GM19438 (cell line): ENCODE measurements at regions not wholly inside any gene's neighbourhood (a gene's known extent, or its start where the extent isn't known, plus 50 kb on each side); places are given as distances from the start of the nearest gene placed in this dataset.

Source experiments
- ATAC-seq: cut with Tn5 transposase; IDR thresholded peaks from one replicate; pipeline ENCODE4 v1.9.1; 2021; ENCODE audit warnings: low read depth; ENCODE audit not compliant: unreplicated experiment

GRCh38 chr5:135207866-135208265 lies 173.8 kb upstream of the PITX1 start:
- ATAC-seq, result no peak

DNA sequence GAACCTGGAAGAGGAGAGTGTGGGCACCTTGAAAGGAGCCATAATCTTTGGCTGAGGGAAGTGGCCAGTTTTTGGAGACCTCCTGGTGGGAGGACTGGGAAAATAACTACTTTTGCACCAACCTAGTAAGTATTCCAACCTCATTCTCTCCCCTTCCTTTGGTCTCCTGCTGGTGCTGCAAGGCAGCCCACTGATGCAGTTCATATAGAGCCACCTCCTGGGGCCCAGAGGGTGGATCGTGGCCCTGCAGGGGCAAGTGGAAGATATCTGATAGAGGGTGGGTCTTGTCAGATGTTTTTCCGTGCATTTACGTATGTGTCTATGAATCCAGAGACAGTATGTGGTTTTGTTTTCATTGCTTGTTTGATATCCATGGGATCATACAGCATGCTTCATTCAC lies 172.8 kb upstream of the PITX1 start:
- ATAC-seq, result no peak

DNA sequence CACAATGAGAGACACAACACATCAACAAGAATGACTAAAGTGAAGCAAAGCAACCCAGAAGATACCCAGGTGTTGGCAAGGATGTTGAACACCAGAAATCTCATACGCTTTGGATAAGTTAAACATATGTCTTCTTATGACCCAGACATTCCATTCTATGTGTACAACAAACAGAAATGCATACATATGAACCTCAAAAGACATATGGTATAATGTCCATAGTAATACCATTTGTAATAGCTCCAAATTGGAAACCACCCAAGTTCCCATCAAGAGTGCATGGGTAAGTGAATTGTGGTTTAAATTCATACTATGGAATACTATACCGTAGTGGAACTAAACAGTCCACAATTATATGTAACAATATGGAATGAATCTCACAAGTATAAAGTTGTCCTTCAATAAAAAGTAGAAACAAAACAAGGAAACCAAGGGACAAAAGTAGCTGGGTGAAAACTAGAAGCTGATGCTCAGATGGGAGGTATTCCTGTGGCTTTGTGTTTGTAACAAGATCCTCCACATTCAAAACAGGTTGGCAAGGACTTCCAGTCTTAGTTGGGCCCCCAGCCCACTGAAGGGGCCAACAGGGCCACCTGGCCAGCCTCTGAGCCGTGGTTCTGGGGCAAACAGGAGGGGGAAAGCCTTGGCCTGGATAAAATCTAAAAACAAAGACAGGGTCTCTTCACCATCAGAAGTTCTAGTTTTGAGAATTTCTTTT lies 171.8 kb upstream of the PITX1 start:
- no peak for ATAC-seq

- ATAC-seq, result no peak
These were observed 170.1 kb upstream of the PITX1 start for GRCh38 chr5:135204151-135204600.

- ATAC-seq, result no peak
These were observed 169.6 kb upstream of the PITX1 start for GRCh38 chr5:135203593-135204036.

- ATAC-seq, result no peak
These were observed 169.0 kb upstream of the PITX1 start for GRCh38 chr5:135203019-135203418.

DNA sequence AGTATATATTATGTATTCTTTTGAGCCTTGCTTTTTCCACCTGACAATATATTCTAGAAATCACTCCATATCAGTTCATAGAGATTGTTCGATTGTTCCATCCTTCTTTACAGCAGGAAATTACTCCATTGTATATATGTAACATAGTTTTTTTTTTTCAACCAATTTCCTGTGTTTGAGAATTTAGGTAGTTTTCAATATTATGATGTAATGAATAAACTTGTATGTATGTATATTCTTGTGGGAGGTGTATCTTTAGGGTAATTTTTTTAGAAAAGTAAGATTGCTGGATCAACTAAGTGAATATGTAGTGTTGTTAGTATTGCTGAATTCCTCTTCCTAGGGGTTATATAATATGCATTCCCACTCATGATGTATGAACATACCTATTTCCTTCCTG lies 165.9 kb upstream of the PITX1 start:
- no peak for ATAC-seq

- no peak for ATAC-seq
These were observed 162.5 kb upstream of the PITX1 start for GRCh38 chr5:135196483-135196882.

GRCh38 chr5:135195270-135195608 lies 161.2 kb upstream of the PITX1 start:
- no peak for ATAC-seq

DNA sequence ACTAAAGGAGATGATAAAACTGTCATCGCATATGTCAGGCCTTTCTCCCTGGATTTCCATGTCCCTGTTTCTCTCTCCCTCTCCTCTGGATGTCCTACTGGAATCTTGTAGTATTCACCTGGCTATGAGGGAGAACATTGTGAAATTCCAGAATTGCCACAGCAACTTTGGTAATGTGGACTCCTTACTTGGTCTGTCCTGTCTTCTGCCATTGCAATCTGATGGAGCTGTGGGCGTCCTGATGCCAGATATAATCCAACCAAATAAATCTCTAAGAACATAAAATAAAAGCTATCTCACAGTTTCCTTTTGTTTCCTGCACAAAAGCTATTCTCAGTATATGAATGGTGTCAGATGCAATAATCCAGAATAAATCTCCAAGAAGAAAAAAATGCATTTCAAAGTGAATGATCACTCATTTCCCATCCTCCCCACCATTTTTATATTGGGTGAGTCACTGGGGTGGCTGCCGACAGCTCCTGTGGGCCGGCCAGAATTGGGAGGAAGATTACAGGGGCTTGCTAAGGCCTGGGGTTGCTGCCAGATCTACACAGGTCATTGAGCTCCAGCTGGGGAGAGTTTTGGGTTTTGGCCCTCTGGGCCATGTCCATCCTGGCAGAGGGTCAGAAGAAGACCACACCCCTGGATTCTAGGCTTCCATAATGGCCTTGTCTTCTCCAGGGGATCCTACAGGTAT lies 160.7 kb upstream of the PITX1 start:
- no peak for ATAC-seq

DNA sequence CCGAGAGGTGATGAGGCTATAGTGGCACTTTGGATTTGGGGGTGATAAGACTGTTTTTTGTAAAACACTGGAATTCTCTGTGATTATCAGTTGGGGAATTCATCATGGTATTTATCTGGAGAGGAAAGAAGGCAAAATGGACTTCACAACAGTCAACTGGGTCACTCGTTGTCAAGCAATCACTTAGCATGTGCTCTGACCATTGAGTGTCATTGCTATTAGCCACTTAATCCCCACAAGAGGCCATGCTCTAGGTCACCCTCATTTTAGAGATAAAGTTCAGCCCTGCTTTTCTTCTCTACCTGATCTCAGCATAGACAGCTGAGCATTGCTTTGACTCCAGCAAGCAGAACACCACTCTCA lies 160.1 kb upstream of the PITX1 start:
- no peak for ATAC-seq

GRCh38 chr5:135193213-135194125 lies 159.4 kb upstream of the PITX1 start:
- ATAC-seq, result no peak

- no peak for ATAC-seq
These were observed 158.3 kb upstream of the PITX1 start for GRCh38 chr5:135192351-135192750.

DNA sequence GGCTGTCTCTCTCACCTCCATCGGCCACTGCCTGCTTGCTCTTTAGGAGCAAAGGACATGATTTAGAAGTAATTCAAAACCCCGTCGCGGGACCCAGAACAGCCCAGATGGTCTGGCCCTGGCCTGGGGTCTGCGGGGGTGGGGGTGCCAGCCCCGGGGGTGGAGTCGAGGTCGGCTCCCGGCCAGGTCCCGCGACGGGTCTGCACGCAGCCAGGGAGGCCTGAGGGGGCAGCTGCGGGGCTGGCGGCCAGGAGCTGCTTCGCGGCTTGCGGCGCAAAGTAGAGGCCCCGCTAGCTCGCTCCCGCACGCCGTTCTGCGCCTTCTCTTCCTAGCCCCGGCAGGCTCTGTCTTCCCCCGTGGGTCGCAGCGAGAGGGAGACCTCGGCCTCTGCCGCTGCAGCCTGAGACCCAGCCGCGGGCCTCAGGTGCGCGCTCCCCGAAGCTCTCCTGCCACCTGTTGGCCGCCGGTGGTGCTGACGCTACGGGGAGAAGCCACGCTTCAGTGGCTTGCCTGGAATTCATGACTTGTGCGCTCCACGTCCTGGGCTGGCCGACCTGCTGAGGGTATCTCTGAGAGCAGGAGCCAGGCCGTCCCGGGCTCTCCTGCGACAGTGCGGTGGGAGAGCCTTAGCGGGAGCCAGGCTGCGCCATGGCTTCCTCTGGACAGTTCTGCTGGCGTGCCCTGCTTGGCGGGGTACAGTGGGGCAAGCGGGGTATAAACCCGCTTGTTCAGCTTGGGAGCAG lies 157.2 kb upstream of the PITX1 start:
- peak; percentile 87 for ATAC-seq

- ATAC-seq, result no peak
These were observed 156.5 kb upstream of the PITX1 start for GRCh38 chr5:135190416-135191083.

DNA sequence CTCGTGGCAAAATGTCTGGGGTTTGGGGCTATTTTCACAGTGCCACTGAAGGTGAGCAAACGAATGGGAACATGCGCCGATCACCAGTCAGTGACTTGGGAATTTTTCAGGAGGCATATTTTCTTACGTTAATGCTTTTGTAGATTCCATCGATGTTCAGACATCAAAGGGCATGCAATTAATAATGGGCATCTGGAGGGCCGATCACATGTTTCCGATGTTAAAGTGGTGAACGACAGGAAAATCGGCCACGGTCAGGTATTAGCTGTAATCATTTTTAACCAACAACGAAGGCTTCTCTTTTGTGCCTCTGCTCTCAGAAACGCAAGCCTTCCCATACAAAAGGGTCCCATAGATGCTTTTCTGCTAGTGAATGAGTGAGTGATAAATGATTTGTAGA lies 155.0 kb upstream of the PITX1 start:
- no peak for ATAC-seq

DNA sequence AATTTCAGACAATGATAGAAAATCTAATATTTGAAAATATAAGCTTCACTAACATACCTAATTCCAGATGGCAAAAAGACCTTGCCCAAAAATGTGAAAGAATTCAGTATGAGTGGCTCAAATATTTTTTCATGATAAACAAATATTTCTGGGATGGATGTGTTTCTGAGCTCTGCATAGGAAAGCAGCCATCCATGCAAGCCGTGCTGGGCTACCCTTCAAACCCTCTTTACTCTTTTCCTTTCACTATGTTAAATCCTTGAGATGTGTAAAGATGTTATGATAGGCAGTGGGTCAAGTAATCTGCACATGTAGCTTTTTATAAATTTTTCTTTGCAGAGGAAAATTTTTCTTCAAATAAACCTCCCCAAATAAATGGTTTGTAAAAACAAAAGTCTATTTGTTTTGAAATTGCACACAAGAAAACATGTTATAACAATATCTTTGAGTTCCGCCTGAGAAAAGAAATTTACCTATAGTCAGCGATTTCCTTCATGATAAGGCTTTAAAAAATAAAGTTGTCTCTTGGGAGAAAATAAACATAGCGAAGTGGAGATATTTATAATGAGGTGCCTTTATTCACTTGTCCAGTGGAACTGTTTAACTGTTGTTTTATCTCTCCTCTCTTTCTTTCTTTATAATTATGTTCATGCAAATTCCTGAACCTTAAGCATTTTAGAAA lies 154.3 kb upstream of the PITX1 start:
- no peak for ATAC-seq

DNA sequence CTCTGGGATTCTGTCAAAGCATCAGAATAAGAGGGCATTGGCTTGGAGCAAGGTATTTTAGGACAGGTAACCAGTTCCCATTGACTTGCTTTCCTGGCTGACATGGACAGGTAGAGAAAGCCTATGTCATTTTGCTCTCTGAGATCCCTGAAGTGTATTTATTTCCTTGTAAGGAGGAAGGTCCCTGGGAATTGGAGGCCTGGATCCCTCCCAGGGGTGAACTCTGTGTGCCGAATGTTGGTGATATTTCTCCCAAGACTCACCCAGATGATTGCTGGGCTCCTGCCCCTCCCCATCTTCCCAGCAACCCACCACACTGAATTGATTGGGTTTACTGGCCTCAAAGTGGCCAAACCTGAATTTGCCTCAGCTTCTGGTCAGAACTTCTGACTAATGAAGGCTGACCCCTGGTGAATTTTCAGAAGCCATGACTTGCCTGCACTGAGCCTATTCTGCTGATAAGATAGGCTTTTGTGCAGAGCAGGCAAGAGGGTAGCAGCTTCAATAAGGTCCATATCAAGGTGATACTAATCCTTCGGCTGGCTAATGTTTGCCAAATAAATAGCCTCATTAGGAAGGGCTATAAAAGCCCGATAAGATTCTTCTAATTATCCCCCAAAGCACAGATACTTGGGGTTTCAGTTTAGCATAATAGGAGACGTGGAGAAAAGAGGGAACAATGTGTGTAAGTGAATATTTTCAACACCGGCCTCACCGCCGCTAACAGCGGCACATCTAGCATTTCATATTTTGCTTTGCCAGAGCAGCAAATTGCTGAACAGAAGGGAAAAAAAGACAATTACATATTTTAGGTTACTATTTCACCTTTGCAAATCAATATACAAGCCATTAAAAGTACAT lies 152.9 kb upstream of the PITX1 start:
- ATAC-seq, result no peak
